ENCODE measurements at regions not wholly inside any gene's neighbourhood (a gene's known extent, or its start where the extent isn't known, plus 50 kb on each side); places are given as distances from the start of the nearest gene placed in this dataset.

DNA sequence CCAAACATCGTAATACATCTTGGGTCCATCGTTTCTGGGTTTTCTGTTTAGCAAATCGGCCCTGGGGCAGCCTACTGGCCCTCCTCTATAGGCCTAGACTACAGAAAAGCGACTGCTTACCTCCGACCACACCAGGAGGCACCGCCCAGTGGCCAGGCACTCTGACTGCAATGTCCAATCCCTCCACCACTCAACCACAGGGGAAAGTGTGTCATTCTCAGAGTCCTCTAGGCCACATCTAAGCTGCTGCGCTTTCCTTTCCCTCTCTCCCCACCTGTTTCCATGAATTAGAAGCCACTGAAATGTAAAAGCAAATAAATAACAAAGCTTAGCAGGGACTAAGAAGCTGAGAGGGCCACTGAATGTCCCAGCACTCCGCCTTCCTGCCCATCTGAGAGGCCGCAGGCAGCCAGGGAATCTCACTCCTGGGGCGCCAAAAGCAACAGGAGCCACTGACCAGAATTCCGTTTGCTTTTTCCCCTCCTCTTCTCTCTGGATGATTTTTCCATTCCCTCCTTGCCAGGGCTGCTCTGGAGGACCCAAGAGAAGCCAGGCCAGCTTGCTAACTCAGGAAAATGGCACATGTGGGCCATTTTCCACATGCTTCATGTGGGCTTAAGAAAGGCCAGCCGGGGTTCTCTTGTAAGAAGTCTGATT lies 50.1 kb upstream of the FLI1 start:
- no peak overlapping the region for H2AFZ ChIP-seq (ENCODE audit: low read depth, low read length)
- no peak overlapping the region for H3K4me2 ChIP-seq (ENCODE audit: insufficient read depth, low read length)
- H3K4me1 ChIP-seq (replicated peaks in 1 of 2; ENCODE audit: control insufficient read depth in 2 of 2, insufficient read depth in 2 of 2, low read length in 2 of 2) = no peaks in the 10 kb centered on the region
- intact Hi-C loops (cut with micrococcal nuclease) (no loop called here), in situ Hi-C loops (cut with MboI) (loop anchor here (25.0 kb wide), 1 partner anchor 606 kb away; no protein-coding TSS in a partner anchor)
- BruUV-seq (replicated peaks) = no TSS peak
- no peaks in the 10 kb centered on the region for H4K20me1 ChIP-seq (replicated peaks; ENCODE audit: control insufficient read depth, insufficient read depth, low read length)
- no peak overlapping the region for H3K27ac ChIP-seq (ENCODE audit: extremely low read depth, low read depth, low read length)
- no peaks in the 10 kb centered on the region for H3K9me1 ChIP-seq (ENCODE audit: control insufficient read depth, insufficient read depth, low read length)
- 5% methylated on average over 12 of the region's 12 CpGs for WGBS (ENCODE audit: insufficient coverage, low coverage, missing lambda C conversion rate)
- H3K79me2 ChIP-seq (ENCODE audit: control insufficient read depth, insufficient read depth, low read length) = no peaks in the 10 kb centered on the region
- no peaks in the 10 kb centered on the region for H3K36me3 ChIP-seq (ENCODE audit: control insufficient read depth, insufficient read depth, low read length)
- ATAC-seq = peak; percentile 73
- no peaks in the 10 kb centered on the region for H3K9me3 ChIP-seq (replicated peaks; ENCODE audit: control insufficient read depth, insufficient read depth, low read depth, low read length)
- TF ChIP-seq, protein P1, sequence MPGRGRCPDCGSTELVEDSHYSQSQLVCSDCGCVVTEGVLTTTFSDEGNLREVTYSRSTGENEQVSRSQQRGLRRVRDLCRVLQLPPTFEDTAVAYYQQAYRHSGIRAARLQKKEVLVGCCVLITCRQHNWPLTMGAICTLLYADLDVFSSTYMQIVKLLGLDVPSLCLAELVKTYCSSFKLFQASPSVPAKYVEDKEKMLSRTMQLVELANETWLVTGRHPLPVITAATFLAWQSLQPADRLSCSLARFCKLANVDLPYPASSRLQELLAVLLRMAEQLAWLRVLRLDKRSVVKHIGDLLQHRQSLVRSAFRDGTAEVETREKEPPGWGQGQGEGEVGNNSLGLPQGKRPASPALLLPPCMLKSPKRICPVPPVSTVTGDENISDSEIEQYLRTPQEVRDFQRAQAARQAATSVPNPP (IDR thresholded peaks at IDR 0.05; ENCODE audit: borderline replicate concordance, insufficient read depth, insufficient read length) = no peak
- TF ChIP-seq CCAR2 (IDR thresholded peaks at IDR 0.05; ENCODE audit: low read depth, low read length) (no peak), NR2C2 (CRISPR knock-in tag; IDR thresholded peaks at IDR 0.05) (no peak), NR2C2 (tag; IDR thresholded peaks at IDR 0.05) (no peak), ZNF23 (CRISPR knock-in tag; IDR thresholded peaks at IDR 0.05) (no peak), RAD21 (CRISPR knock-in tag; conservative IDR thresholded peaks at IDR 0.05 in 1 of 2, IDR thresholded peaks at IDR 0.05 in 1 of 2) (0 out of 4 replicates have a peak, but pooled peaks of 1 of the 2 experiments have one; percentile 13), ETV5 (CRISPR knock-in tag; IDR thresholded peaks at IDR 0.05; ENCODE audit: low read depth) (no peak), ZNF41 (CRISPR knock-in tag; conservative IDR thresholded peaks at IDR 0.05) (no peak)
- no peak for DNase-seq (ENCODE audit: extremely low read depth in 1 of 4, low spot score in 3 of 4)
- no peak overlapping the region for H3K9ac ChIP-seq (ENCODE audit: insufficient read depth in 1 of 2, low read depth in 2 of 2, low read length in 2 of 2)
- ChIA-PET POLR2A (interaction anchor here (0.8 kb wide), 1 partner anchor 11 kb away, joined by 3 read pairs; no protein-coding TSS in a partner anchor), CTCF (ENCODE audit: low intra/inter-chr PET ratio) (no interaction called here)
- H3K4me3 ChIP-seq = no peak overlapping the region
- FAIRE-seq = peak; percentile 42
- H3K27me3 ChIP-seq (ENCODE audit: control insufficient read depth in 2 of 2, insufficient read depth in 2 of 2, low read length in 2 of 2) = no peaks in the 10 kb centered on the region
